ENCODE measurements at regions not wholly inside any gene's neighbourhood (a gene's known extent, or its start where the extent isn't known, plus 50 kb on each side); places are given as distances from the start of the nearest gene placed in this dataset.

- Mint-ChIP-seq H3K9me3 (no peaks in the 10 kb centered on the region), H3K4me3 (no peak overlapping the region), H3K4me1 (no peaks in the 10 kb centered on the region), H3K27me3 (no peaks in the 10 kb centered on the region), H3K27ac (no peak overlapping the region)
- DNase-seq, result no peak
- no peak for ATAC-seq
These were observed 211.1 kb upstream of the TLE4 start for GRCh38 chr9:79360387-79361347.

DNA sequence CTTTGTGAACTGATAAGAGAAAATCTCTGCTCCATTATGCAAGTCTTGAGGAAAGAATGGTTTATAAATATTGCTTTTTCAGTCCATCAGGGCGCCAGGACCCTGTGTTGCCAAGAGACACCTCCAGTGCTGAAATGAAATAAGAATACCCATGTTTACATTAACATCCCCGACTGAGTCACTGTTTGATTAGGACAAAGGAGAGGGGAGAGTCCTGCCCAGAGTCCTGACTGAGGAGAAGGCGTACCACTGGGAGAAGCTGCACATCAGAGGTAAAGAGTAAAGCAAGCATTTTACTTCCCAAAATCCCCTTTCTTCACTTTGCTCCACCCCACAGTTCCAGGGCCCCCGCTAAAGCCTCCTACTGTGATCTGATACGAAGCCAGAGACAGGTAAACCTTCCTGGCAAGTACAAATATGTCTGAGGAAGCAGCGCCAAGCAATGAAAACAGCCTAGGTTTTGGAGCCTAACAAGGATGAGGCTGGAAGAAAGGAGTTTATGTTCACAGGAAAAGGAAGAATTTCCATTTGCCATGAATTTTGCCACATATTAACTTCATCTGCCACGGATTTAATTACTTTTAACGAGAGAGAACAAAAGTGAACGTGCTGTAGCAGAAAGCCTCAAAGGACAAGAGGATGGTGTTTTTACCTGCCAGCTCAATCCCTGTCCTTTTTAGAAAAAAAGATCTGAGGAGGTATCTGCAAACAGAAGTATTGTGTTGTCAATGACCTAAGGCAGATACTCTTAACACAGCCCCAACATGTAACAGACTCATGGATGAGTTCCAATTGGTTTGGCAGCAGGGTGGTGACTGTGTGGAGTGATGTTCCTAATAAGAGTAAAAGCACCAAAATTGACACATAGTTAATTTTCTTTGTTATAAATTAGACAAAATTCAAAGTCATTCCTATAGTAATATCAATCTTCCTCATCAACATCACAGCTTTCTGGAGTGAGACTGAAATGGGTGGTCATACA is 209.4 kb upstream of the TLE4 start:
- no peak overlapping the region for H3K27ac Mint-ChIP-seq
- no peaks in the 10 kb centered on the region for H3K4me1 Mint-ChIP-seq
- H3K27me3 Mint-ChIP-seq, result no peaks in the 10 kb centered on the region
- DNase-seq (no peak), ATAC-seq (no peak)
- H3K4me3 Mint-ChIP-seq, result no peak overlapping the region
- H3K9me3 Mint-ChIP-seq, result no peaks in the 10 kb centered on the region

- Mint-ChIP-seq H3K4me1 (no peaks in the 10 kb centered on the region), H3K9me3 (no peaks in the 10 kb centered on the region), H3K27ac (no peak overlapping the region), H3K27me3 (no peaks in the 10 kb centered on the region), H3K4me3 (no peak overlapping the region)
- DNase-seq, result no peak
- no peak for ATAC-seq
These were observed 202.1 kb upstream of the TLE4 start for GRCh38 chr9:79369676-79370075.

GRCh38 chr9:79371301-79371700 is 200.5 kb upstream of the TLE4 start:
- H3K4me3 Mint-ChIP-seq, result no peak overlapping the region
- H3K9me3 Mint-ChIP-seq, result no peaks in the 10 kb centered on the region
- H3K27me3 Mint-ChIP-seq, result no peaks in the 10 kb centered on the region
- ATAC-seq, result no peak
- DNase-seq, result no peak
- H3K4me1 Mint-ChIP-seq, result no peaks in the 10 kb centered on the region
- H3K27ac Mint-ChIP-seq, result peak overlapping the region in 1 of 2 donors; percentile 23

GRCh38 chr9:79371948-79372555 is 199.7 kb upstream of the TLE4 start:
- Mint-ChIP-seq H3K27ac (no peak overlapping the region), H3K9me3 (no peaks in the 10 kb centered on the region), H3K27me3 (no peaks in the 10 kb centered on the region), H3K4me1 (no peaks in the 10 kb centered on the region), H3K4me3 (no peak overlapping the region)
- ATAC-seq, result no peak
- DNase-seq, result no peak

- no peaks in the 10 kb centered on the region for H3K4me1 Mint-ChIP-seq
- no peak overlapping the region for H3K4me3 Mint-ChIP-seq
- DNase-seq, result no peak
- H3K27ac Mint-ChIP-seq, result no peak overlapping the region
- H3K27me3 Mint-ChIP-seq, result no peaks in the 10 kb centered on the region
- ATAC-seq, result no peak
- peaks cover 7 to 8% of the 10 kb centered on the region in 2 donors for H3K9me3 Mint-ChIP-seq
These were observed 194.4 kb upstream of the TLE4 start for GRCh38 chr9:79377339-79377855.

- peak overlapping the region in 1 of 2 donors; percentile 57 for H3K27ac Mint-ChIP-seq
- no peaks in the 10 kb centered on the region for H3K4me1 Mint-ChIP-seq
- no peak overlapping the region for H3K4me3 Mint-ChIP-seq
- DNase-seq (no peak), ATAC-seq (no peak)
- H3K9me3 Mint-ChIP-seq, result peaks cover 7 to 8% of the 10 kb centered on the region in 2 donors
- H3K27me3 Mint-ChIP-seq, result no peaks in the 10 kb centered on the region
These were observed 193.7 kb upstream of the TLE4 start for GRCh38 chr9:79378107-79378506.

- DNase-seq, result no peak
- ATAC-seq, result no peak
- no peak overlapping the region for H3K4me3 Mint-ChIP-seq
These were observed 189.7 kb upstream of the TLE4 start for GRCh38 chr9:79382044-79382443.

GRCh38 chr9:79382458-79382857 is 189.3 kb upstream of the TLE4 start:
- Mint-ChIP-seq H3K4me1 (no peaks in the 10 kb centered on the region), H3K9me3 (peaks cover 7 to 8% of the 10 kb centered on the region in 2 donors), H3K27ac (no peak overlapping the region), H3K27me3 (no peaks in the 10 kb centered on the region), H3K4me3 (no peak overlapping the region)
- DNase-seq (no peak), ATAC-seq (no peak)

More at GRCh38 chr9:79382044-79382443, 189.7 kb upstream of the TLE4 start:
- H3K9me3 Mint-ChIP-seq, result peaks cover 7 to 8% of the 10 kb centered on the region in 2 donors
- H3K27me3 Mint-ChIP-seq, result no peaks in the 10 kb centered on the region
- H3K4me1 Mint-ChIP-seq, result no peaks in the 10 kb centered on the region
- H3K27ac Mint-ChIP-seq, result no peak overlapping the region

DNA sequence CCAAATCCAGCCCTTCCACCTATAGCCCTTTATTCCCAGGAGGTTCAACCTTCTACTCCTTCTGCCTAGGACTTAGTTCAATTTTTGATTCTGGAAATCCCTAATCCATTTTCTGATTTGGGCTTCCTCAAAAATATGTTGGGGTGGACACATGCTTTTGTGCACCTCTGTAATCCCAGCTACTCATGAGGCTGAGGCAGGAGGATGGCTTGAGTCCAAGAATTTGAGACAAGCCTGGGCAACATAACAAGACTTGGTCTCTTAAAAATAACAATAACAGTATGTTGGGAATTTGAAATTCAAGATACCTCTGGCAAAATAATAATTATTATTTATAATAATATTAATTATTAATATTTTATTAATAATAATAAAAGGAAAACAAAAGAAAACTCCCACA is 188.7 kb upstream of the TLE4 start:
- Mint-ChIP-seq H3K4me1 (no peaks in the 10 kb centered on the region), H3K27ac (no peak overlapping the region), H3K4me3 (no peak overlapping the region), H3K9me3 (peaks cover 7 to 8% of the 10 kb centered on the region in 2 donors), H3K27me3 (no peaks in the 10 kb centered on the region)
- ATAC-seq, result no peak
- DNase-seq, result no peak

DNA sequence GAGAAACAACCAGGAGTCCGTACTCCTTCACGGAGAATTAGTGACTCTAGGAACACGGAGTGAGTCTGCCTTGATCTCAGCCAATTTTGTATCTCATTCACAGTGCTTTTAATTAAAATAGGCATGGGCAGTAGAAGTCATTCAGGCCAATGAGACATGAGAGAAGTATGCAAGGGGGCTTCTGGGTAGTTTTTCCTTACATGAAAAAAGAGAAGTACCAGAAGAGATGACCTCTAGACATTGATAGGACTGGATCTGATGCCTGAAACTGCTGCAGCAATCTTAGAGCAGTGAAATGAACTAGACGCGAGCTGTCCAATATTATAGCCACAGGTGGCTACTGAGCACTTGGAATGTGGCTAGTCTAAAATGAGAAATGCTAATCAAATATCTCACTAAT is 187.7 kb upstream of the TLE4 start:
- ATAC-seq (no peak), DNase-seq (no peak)
- H3K4me3 Mint-ChIP-seq, result no peak overlapping the region
- H3K27me3 Mint-ChIP-seq, result no peaks in the 10 kb centered on the region
- H3K27ac Mint-ChIP-seq, result no peak overlapping the region
- no peaks in the 10 kb centered on the region for H3K4me1 Mint-ChIP-seq
- H3K9me3 Mint-ChIP-seq, result peaks cover 7 to 8% of the 10 kb centered on the region in 2 donors

DNA sequence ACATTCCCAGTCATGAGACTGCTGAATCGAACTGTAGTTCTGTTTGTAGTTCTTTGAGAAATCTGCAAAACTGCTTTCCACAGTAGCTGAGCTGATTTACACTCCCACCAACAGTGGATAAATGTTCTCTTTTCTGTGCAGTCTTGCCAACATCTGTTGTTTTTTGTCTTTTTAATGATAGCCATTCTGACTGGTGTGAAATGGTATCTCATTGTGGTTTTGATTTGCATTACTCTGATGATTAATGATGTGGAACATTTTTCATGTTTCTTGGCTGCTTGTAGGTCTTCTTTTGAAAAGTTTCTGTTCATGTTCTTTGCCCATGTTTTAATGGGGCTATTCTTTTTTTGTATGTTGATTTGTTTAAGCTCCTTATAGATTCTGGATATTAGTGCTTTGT is 187.3 kb upstream of the TLE4 start:
- ATAC-seq, result no peak
- peaks cover 5 to 7% of the 10 kb centered on the region in 2 donors for H3K9me3 Mint-ChIP-seq
- no peak for DNase-seq
- H3K27ac Mint-ChIP-seq, result no peak overlapping the region
- H3K4me3 Mint-ChIP-seq, result no peak overlapping the region
- no peaks in the 10 kb centered on the region for H3K4me1 Mint-ChIP-seq
- H3K27me3 Mint-ChIP-seq, result no peaks in the 10 kb centered on the region

- Mint-ChIP-seq H3K27ac (peak overlapping the region in 1 of 2 donors; percentile 59), H3K27me3 (no peaks in the 10 kb centered on the region), H3K4me3 (no peak overlapping the region), H3K9me3 (no peaks in the 10 kb centered on the region), H3K4me1 (no peaks in the 10 kb centered on the region)
- ATAC-seq (no peak), DNase-seq (no peak)
These were observed 184.5 kb upstream of the TLE4 start for GRCh38 chr9:79387101-79387835.

DNA sequence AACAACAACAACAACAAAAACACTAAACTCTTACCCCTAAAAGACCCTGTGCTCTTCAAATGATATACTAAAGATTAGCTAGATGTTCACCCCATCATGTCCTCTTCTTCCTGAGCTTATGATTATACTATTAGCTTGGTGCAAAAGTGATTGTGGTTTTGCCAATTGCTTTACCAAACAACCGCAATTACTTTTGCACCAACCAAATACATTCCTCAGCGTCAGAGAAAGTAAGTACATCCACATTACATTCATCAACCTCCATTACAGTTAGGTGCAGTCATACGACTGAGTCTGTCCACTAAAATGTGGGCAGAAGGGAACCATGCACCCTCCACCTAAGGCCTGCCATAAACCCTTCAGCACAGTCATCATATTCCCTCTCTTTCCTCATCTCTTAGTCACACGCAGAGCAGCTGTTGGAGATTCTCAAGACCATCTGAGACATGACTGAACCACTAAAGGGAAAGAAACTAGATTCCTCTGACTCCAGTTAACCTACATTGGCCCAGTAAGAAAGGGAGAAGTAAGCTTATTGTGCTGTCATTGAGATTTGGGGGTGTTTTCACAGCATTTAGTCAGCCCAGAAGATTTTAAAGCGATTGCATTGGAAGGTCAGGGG is 181.6 kb upstream of the TLE4 start:
- no peaks in the 10 kb centered on the region for H3K4me1 Mint-ChIP-seq
- no peak for DNase-seq

More for the DNA sequence above, 181.6 kb upstream of the TLE4 start:
- Mint-ChIP-seq H3K27ac (no peak overlapping the region), H3K9me3 (no peaks in the 10 kb centered on the region), H3K4me3 (no peak overlapping the region), H3K27me3 (no peaks in the 10 kb centered on the region)
- no peak for ATAC-seq

Measured in stimulated activated naive CD8-positive, alpha-beta T cell treated with anti-CD3 and anti-CD28 coated beads, Interleukin-15, amount 100 ng/mL, for 72 hours (primary cell).